MM.1S (cell line): ENCODE measurements at regions not wholly inside any gene's neighbourhood (a gene's known extent, or its start where the extent isn't known, plus 50 kb on each side); places are given as distances from the start of the nearest gene placed in this dataset.

Source experiments
- DNase-seq: peaks from one replicate; pipeline ENCODE4 v3.0.0-alpha.2; 2015
- H2AFZ ChIP-seq: fragments of 300-600 bp; sonication (generic); 2 replicates; pipeline ENCODE4 v1.6.0; 2016; ENCODE audit warnings: antibody characterized with exemption, low read length
- H3F3A ChIP-seq: fragments of 300-600 bp; sonication (generic); 2 replicates; pipeline ENCODE4 v1.6.1; 2016; ENCODE audit warnings: mild to moderate bottlenecking, antibody characterized with exemption, low read length, moderate library complexity, mixed read lengths; ENCODE audit not compliant: insufficient read depth
- H3K27ac ChIP-seq: fragments of 300-600 bp; sonication (generic); 2 replicates; pipeline ENCODE4 v1.5.1; 2016; ENCODE audit warnings: mild to moderate bottlenecking, low read length
- H3K27me3 ChIP-seq: fragments of 300-600 bp; sonication (generic); replicated peaks from 2 replicates; pipeline ENCODE4 v1.6.0; 2016; ENCODE audit warnings: low read length; ENCODE audit not compliant: insufficient read depth
- H3K36me3 ChIP-seq: fragments of 300-600 bp; sonication (generic); replicated peaks from 2 replicates; pipeline ENCODE4 v1.6.1; 2016; ENCODE audit warnings: mild to moderate bottlenecking, low read length, mixed read lengths; ENCODE audit not compliant: insufficient read depth
- H3K4me1 ChIP-seq: fragments of 300-600 bp; sonication (generic); 2 replicates; pipeline ENCODE4 v1.6.1; 2016; ENCODE audit warnings: low read length, mixed read lengths
- H3K4me2 ChIP-seq: fragments of 300-600 bp; sonication (generic); 2 replicates; pipeline ENCODE4 v1.6.0; 2016; ENCODE audit warnings: low read depth, low read length
- H3K4me3 ChIP-seq: fragments of 300-600 bp; sonication (generic); 2 replicates; pipeline ENCODE4 v1.5.1; 2016; ENCODE audit warnings: low read length, mixed read lengths
- H3K79me2 ChIP-seq: fragments of 300-600 bp; sonication (generic); 2 replicates; pipeline ENCODE4 v1.6.1; 2016; ENCODE audit warnings: mixed run types, low read length, mixed read lengths
- H3K9ac ChIP-seq: fragments of 300-600 bp; sonication (generic); 2 replicates; pipeline ENCODE4 v1.6.1; 2016; ENCODE audit warnings: low read length, mixed read lengths
- H3K9me2 ChIP-seq: fragments of 300-600 bp; sonication (generic); replicated peaks from 2 replicates; pipeline ENCODE4 v1.6.1; 2016; ENCODE audit warnings: mild to moderate bottlenecking, low read length, mixed read lengths; ENCODE audit not compliant: insufficient read depth
- H3K9me3 ChIP-seq: fragments of 300-600 bp; sonication (generic); replicated peaks from 2 replicates; pipeline ENCODE4 v1.6.1; 2016; ENCODE audit warnings: mild to moderate bottlenecking, low read length, mixed read lengths; ENCODE audit not compliant: insufficient read depth
- H4K20me1 ChIP-seq: fragments of 300-600 bp; sonication (generic); 2 replicates; pipeline ENCODE4 v1.6.1; 2016; ENCODE audit warnings: mild to moderate bottlenecking, low read length, moderate library complexity, mixed read lengths; ENCODE audit not compliant: insufficient read depth
- EZH2 ChIP-seq: fragments of 300-600 bp; sonication (generic); optimal IDR thresholded peaks from 2 replicates; pipeline ENCODE3; 2017; ENCODE audit warnings: low read depth, mild to moderate bottlenecking, antibody characterized with exemption, low read length, mixed read lengths
- EZH2phosphoT487 ChIP-seq: fragments of 300-600 bp; sonication (generic); IDR thresholded peaks from 2 replicates; pipeline ENCODE4 v1.6.1; 2018; ENCODE audit warnings: antibody characterized with exemption, low read length
- TF ChIP-seq, protein P1 (sequence below): fragments of 300-600 bp; sonication (generic); IDR thresholded peaks from 2 replicates; pipeline ENCODE4 v1.5.1; 2016; ENCODE audit warnings: antibody characterized with exemption, low read length, mixed read lengths

DNA sequence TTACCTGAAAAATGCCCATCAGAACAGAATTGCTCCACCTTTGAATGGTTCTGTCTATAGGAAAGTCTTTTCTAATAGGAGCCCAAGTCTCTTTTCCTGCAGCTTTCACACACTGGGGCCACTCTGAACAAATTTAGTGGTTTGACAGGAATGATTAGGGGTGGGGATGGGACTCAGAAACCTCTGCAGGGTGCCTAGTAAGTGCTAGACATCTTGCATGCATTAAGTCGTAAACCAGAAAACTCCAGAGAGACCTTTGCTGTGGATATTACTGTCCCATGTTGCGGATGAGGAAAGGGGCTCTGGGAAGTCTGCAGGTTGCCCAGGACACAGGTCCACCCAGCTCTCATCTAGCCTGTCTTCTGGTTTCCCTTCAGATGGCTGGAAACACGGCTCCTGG lies 189.7 kb downstream of the OPA1 start:
- 0 out of 2 replicates have a peak, but pooled peaks cover 4% of the 10 kb centered on the region for H3K4me1 ChIP-seq
- H3K36me3 ChIP-seq: no peaks in the 10 kb centered on the region
- no peak overlapping the region for H3K27ac ChIP-seq
- H3F3A ChIP-seq: no peaks in the 10 kb centered on the region
- no peaks in the 10 kb centered on the region for H3K9me3 ChIP-seq
- H3K79me2 ChIP-seq: no peaks in the 10 kb centered on the region
- no peak overlapping the region for H3K4me3 ChIP-seq
- no peak for TF ChIP-seq EZH2phosphoT487
- no peak for TF ChIP-seq EZH2
- TF ChIP-seq, protein P1, sequence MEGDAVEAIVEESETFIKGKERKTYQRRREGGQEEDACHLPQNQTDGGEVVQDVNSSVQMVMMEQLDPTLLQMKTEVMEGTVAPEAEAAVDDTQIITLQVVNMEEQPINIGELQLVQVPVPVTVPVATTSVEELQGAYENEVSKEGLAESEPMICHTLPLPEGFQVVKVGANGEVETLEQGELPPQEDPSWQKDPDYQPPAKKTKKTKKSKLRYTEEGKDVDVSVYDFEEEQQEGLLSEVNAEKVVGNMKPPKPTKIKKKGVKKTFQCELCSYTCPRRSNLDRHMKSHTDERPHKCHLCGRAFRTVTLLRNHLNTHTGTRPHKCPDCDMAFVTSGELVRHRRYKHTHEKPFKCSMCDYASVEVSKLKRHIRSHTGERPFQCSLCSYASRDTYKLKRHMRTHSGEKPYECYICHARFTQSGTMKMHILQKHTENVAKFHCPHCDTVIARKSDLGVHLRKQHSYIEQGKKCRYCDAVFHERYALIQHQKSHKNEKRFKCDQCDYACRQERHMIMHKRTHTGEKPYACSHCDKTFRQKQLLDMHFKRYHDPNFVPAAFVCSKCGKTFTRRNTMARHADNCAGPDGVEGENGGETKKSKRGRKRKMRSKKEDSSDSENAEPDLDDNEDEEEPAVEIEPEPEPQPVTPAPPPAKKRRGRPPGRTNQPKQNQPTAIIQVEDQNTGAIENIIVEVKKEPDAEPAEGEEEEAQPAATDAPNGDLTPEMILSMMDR: no peak
- no peaks in the 10 kb centered on the region for H3K27me3 ChIP-seq
- no peaks in the 10 kb centered on the region for H4K20me1 ChIP-seq
- no peak overlapping the region for H2AFZ ChIP-seq
- DNase-seq: no peak
- no peak overlapping the region for H3K4me2 ChIP-seq
- H3K9me2 ChIP-seq: no peaks in the 10 kb centered on the region
- H3K9ac ChIP-seq: no peak overlapping the region

DNA sequence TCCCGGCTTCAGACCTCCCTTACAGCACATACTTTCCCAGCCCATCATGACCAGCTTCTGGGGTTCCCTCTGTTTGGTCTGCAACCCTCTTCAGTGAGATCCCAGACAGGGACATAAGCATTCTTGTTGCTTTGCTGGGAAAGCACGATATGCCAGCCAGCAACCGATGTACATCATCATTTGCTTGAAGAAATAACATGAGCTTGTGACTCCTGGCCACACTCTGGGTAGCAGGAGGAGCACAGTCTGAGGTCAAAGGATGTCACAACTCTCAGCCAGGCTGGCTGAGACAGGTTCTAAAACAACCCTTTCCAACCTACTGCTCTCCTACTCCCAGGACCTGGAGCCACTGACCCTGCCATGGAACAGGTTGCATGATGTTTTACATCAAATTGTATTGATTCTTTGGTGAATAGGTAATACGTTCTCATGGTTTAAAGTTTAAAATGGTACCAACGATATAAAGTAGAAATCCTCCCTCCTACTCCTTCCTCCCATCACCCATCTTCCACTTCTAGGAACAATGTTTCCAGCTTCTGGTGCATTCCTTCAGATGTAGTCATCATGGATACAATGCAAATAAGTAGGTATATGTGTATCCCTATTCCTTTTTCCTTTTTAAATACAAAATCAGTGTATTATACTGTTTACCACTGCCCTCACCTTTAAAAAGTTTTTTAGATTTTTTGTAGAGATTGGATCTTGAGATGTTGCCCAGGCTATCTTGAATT lies 190.3 kb downstream of the OPA1 start:
- Histone ChIP-seq H3K9ac (no peak overlapping the region), H3K9me2 (no peaks in the 10 kb centered on the region), H3K36me3 (no peaks in the 10 kb centered on the region), H3K4me1 (0 out of 2 replicates have a peak, but pooled peaks cover 4% of the 10 kb centered on the region), H2AFZ (no peak overlapping the region), H3K79me2 (no peaks in the 10 kb centered on the region), H3K9me3 (no peaks in the 10 kb centered on the region), H3K27ac (no peak overlapping the region), H3F3A (no peaks in the 10 kb centered on the region), H3K4me3 (no peak overlapping the region), H3K27me3 (no peaks in the 10 kb centered on the region), H3K4me2 (no peak overlapping the region), H4K20me1 (no peaks in the 10 kb centered on the region)
- DNase-seq: no peak
- TF ChIP-seq EZH2: no peak
- no peak for TF ChIP-seq EZH2phosphoT487
- TF ChIP-seq, protein P1: no peak

- no peak overlapping the region for H3K4me3 ChIP-seq
- H3K4me2 ChIP-seq: no peak overlapping the region
- no peaks in the 10 kb centered on the region for H3K79me2 ChIP-seq
- no peaks in the 10 kb centered on the region for H3K9me3 ChIP-seq
- H3K9ac ChIP-seq: no peak overlapping the region
- no peaks in the 10 kb centered on the region for H4K20me1 ChIP-seq
- H2AFZ ChIP-seq: no peak overlapping the region
- H3K27me3 ChIP-seq: no peaks in the 10 kb centered on the region
- H3K36me3 ChIP-seq: no peaks in the 10 kb centered on the region
- H3K4me1 ChIP-seq: 0 out of 2 replicates have a peak, but pooled peaks cover 4% of the 10 kb centered on the region
- H3K9me2 ChIP-seq: no peaks in the 10 kb centered on the region
- no peak overlapping the region for H3K27ac ChIP-seq
- H3F3A ChIP-seq: no peaks in the 10 kb centered on the region
- no peak for TF ChIP-seq EZH2phosphoT487
- TF ChIP-seq, protein P1: no peak
- TF ChIP-seq EZH2: no peak
- DNase-seq: no peak
Measured at GRCh38 chr3:193784822-193785221, 191.8 kb downstream of the OPA1 start.
